ENCODE measurements at regions not wholly inside any gene's neighbourhood (a gene's known extent, or its start where the extent isn't known, plus 50 kb on each side); places are given as distances from the start of the nearest gene placed in this dataset.

- TF ChIP-seq, protein P1, sequence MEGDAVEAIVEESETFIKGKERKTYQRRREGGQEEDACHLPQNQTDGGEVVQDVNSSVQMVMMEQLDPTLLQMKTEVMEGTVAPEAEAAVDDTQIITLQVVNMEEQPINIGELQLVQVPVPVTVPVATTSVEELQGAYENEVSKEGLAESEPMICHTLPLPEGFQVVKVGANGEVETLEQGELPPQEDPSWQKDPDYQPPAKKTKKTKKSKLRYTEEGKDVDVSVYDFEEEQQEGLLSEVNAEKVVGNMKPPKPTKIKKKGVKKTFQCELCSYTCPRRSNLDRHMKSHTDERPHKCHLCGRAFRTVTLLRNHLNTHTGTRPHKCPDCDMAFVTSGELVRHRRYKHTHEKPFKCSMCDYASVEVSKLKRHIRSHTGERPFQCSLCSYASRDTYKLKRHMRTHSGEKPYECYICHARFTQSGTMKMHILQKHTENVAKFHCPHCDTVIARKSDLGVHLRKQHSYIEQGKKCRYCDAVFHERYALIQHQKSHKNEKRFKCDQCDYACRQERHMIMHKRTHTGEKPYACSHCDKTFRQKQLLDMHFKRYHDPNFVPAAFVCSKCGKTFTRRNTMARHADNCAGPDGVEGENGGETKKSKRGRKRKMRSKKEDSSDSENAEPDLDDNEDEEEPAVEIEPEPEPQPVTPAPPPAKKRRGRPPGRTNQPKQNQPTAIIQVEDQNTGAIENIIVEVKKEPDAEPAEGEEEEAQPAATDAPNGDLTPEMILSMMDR (IDR thresholded peaks at IDR 0.05), result no peak
- no peak for TF ChIP-seq EZH2 (IDR thresholded peaks at IDR 0.05; ENCODE audit: borderline replicate concordance, insufficient read depth, low read depth, low read length, poor library complexity, severe bottlenecking)
Measured at GRCh38 chr3:45332901-45333407, 55.4 kb upstream of the LARS2 start.

All from B cell (primary cell).